Pancreas (tissue), 10 donors: ENCODE measurements at regions not wholly inside any gene's neighbourhood (a gene's known extent, or its start where the extent isn't known, plus 50 kb on each side); places are given as distances from the start of the nearest gene placed in this dataset.

Source experiments
- ATAC-seq, 4 donors: fragments of 200-7000 bp; cut with Tn5 transposase; one replicate each; pipeline versions ENCODE4 v1.8.0 to v1.9.1; 2020; ENCODE audit warnings: mild to moderate bottlenecking in 4 of 4, moderate library complexity in 4 of 4
- DNase-seq, 6 donors: peaks; one replicate each; pipeline ENCODE4 v3.0.0-alpha.2; 2020
- FAIRE-seq: peaks from 2 replicates; lab custom pipeline; 2012; peaks lifted over from hg19 to GRCh38; lab: Jason Lieb, UNC
- H3K27ac ChIP-seq, 4 donors: fragments of 200-600 bp; sonication (generic); 1 replicate in 3 of 4; 2 replicates in 1 of 4; pipeline versions ENCODE4 v1.5.0 to v1.8.0; 2020
- H3K27me3 ChIP-seq, 4 donors: fragments of 200-600 bp; one replicate each; pipeline ENCODE4 v1.8.0; 2021
- H3K36me3 ChIP-seq, 3 donors: fragments of 200-600 bp; sonication (generic) in 1 of 3; one replicate each; pipeline versions ENCODE4 v1.5.0 to v1.8.0; 2020 to 2021
- H3K4me1 ChIP-seq, 3 donors: fragments of 200-600 bp; one replicate each; pipeline ENCODE4 v1.8.0; 2021
- H3K4me3 ChIP-seq, 4 donors: fragments of 200-600 bp; sonication (generic) in 2 of 4; one replicate each; pipeline versions ENCODE4 v1.5.0 to v1.8.0; 2020 to 2021
- H3K9me3 ChIP-seq, 4 donors: fragments of 200-600 bp; one replicate each; pipeline ENCODE4 v1.8.0; 2021
- CTCF ChIP-seq, 4 donors: fragments of 200-600 bp; sonication (generic) in 3 of 4; IDR thresholded peaks; one replicate each; pipeline versions ENCODE4 v1.5.0 to v1.8.0; 2021; ENCODE audit warnings: antibody characterized with exemption in 4 of 4
- WGBS, 2 donors: extraction: QIAGEN DNeasy Blood & Tissue Kit; methylation state at CpG; one replicate each; pipeline ENCODE4 v1.1.7; 2013; 5-methylcytosine and 5-hydroxymethylcytosine counted together
- intact Hi-C, 3 donors: fragments of 100-400 bp; cut with DNase I; formaldehyde crosslinking; loops; one replicate each; pipeline versions ENCODE4 v1.11.1 to v1.14.2; 2022
- donor health status: healthy with polysubstance abuse.
- donor health status: DM: no; HTN: no; CAD: no; lungs with moderate emphysema.
- donor health status: DM: no; HTN: no; CAD: no.
- donor health status: control.
- donor health status: control.
- donor health status: Bipolar disorder and iron deficiency.
- donor health status: DM: yes; HTN: yes; CAD: no.
- donor health status: DM: no; HTN: no; CAD: no.
- donor health status: DM: no; HTN: no; CAD: no.
- donor health status: DM: yes; HTN: yes; CAD: no.

GRCh38 chr7:41122256-41122987 lies 580.5 kb downstream of the INHBA start:
- H3K36me3 ChIP-seq: no peaks in the 10 kb centered on the region
- TF ChIP-seq CTCF (IDR thresholded peaks at IDR 0.05): no peak
- H3K4me3 ChIP-seq: no peak overlapping the region
- ATAC-seq (no peak), DNase-seq (no peak), FAIRE-seq (no peak)
- WGBS, 2 donors: 10 to 17% methylated on average over 4 of the region's 4 CpGs
- no peaks in the 10 kb centered on the region for H3K4me1 ChIP-seq
- intact Hi-C loops: no loop called here
- H3K9me3 ChIP-seq: no peaks in the 10 kb centered on the region
- H3K27me3 ChIP-seq: no peaks in the 10 kb centered on the region
- no peak overlapping the region for H3K27ac ChIP-seq

- no peak for TF ChIP-seq CTCF (IDR thresholded peaks at IDR 0.05)
- no peak for DNase-seq
- Histone ChIP-seq H3K4me3 (no peak overlapping the region), H3K9me3 (no peaks in the 10 kb centered on the region), H3K27ac (no peak overlapping the region), H3K4me1 (no peaks in the 10 kb centered on the region), H3K36me3 (no peaks in the 10 kb centered on the region), H3K27me3 (no peaks in the 10 kb centered on the region)
- FAIRE-seq: no peak
- ATAC-seq: no peak
- intact Hi-C loops: no loop called here
Measured at GRCh38 chr7:41121228-41121627, 581.7 kb downstream of the INHBA start.

GRCh38 chr7:41118486-41118885 lies 584.4 kb downstream of the INHBA start:
- no peak for DNase-seq

GRCh38 chr7:41117431-41117830 lies 585.5 kb downstream of the INHBA start:
- DNase-seq: no peak
- intact Hi-C loops: no loop called here
- Histone ChIP-seq H3K27ac (no peak overlapping the region), H3K36me3 (no peaks in the 10 kb centered on the region), H3K4me3 (no peak overlapping the region), H3K4me1 (no peaks in the 10 kb centered on the region), H3K27me3 (no peaks in the 10 kb centered on the region), H3K9me3 (no peaks in the 10 kb centered on the region)
- no peak for ATAC-seq
- FAIRE-seq: no peak
- TF ChIP-seq CTCF (IDR thresholded peaks at IDR 0.05): no peak
- 69 to 86% methylated on average over 2 of the region's 2 CpGs for WGBS, 2 donors

More at GRCh38 chr7:41118486-41118885, 584.4 kb downstream of the INHBA start:
- H3K36me3 ChIP-seq: no peaks in the 10 kb centered on the region
- H3K9me3 ChIP-seq: no peaks in the 10 kb centered on the region
- FAIRE-seq: no peak
- no peak for ATAC-seq
- intact Hi-C loops: no loop called here
- H3K4me1 ChIP-seq: no peaks in the 10 kb centered on the region
- H3K27me3 ChIP-seq: no peaks in the 10 kb centered on the region
- TF ChIP-seq CTCF (IDR thresholded peaks at IDR 0.05): no peak
- WGBS, 2 donors: 47 to 56% methylated on average over 4 of the region's 4 CpGs
- no peak overlapping the region for H3K27ac ChIP-seq
- no peak overlapping the region for H3K4me3 ChIP-seq

GRCh38 chr7:41116817-41117216 lies 586.1 kb downstream of the INHBA start:
- H3K4me3 ChIP-seq: no peak overlapping the region

More at GRCh38 chr7:41116817-41117216, 586.1 kb downstream of the INHBA start:
- Histone ChIP-seq H3K9me3 (no peaks in the 10 kb centered on the region), H3K4me1 (no peaks in the 10 kb centered on the region), H3K27ac (no peak overlapping the region), H3K36me3 (no peaks in the 10 kb centered on the region), H3K27me3 (no peaks in the 10 kb centered on the region)
- TF ChIP-seq CTCF (IDR thresholded peaks at IDR 0.05): no peak
- FAIRE-seq: no peak
- WGBS, 2 donors: 54 to 59% methylated on average over 1 of the region's 1 CpG
- intact Hi-C loops: no loop called here
- ATAC-seq: no peak
- DNase-seq: no peak
